Adrenal gland (tissue), 5 donors: ENCODE measurements at regions not wholly inside any gene's neighbourhood (a gene's known extent, or its start where the extent isn't known, plus 50 kb on each side); places are given as distances from the start of the nearest gene placed in this dataset.

ENCODE experiments used
- POLR2A ChIP-seq, 2 donors: fragments of 450-650 bp; IDR thresholded peaks; one replicate each; pipeline ENCODE4 v1.6.1; 2017; ENCODE audit warnings: antibody characterized with exemption in 2 of 2, mild to moderate bottlenecking in 2 of 2, moderate library complexity in 1 of 2
- TF ChIP-seq, protein P1 (sequence below), 6 experiments: fragments of 450-650 bp in 4 of 6; fragments of 200-600 bp in 2 of 6; sonication (generic) in 1 of 6; IDR thresholded peaks; 1 replicate in 5 of 6; 2 replicates in 1 of 6; pipeline versions ENCODE4 v1.5.1 to v1.8.0; 2016 to 2021; ENCODE audit warnings: antibody characterized with exemption in 6 of 6, mild to moderate bottlenecking in 2 of 6, moderate library complexity in 1 of 6
- donor health status: DM: no; HTN: no; CAD: no.

DNA sequence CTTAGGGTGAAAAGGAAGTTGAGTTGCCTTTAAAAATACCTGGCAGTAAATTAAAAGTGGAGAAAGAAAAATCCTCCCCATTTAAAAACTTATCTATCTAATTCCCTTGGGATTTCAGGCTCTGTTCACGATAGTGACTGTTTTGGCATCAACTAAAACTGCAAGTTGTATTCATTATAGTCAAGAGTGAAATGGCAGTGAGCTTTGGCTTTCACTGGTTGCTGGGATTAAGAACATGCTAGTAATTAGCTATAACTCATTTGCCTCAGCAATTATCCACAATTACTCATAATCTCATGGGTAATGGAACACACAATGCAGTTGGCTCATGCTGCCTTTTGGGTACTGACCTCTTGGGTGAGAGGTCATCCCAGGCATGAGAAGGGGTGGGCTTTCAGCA lies 250.1 kb downstream of the GAS1 start:
- TF ChIP-seq, protein P1, sequence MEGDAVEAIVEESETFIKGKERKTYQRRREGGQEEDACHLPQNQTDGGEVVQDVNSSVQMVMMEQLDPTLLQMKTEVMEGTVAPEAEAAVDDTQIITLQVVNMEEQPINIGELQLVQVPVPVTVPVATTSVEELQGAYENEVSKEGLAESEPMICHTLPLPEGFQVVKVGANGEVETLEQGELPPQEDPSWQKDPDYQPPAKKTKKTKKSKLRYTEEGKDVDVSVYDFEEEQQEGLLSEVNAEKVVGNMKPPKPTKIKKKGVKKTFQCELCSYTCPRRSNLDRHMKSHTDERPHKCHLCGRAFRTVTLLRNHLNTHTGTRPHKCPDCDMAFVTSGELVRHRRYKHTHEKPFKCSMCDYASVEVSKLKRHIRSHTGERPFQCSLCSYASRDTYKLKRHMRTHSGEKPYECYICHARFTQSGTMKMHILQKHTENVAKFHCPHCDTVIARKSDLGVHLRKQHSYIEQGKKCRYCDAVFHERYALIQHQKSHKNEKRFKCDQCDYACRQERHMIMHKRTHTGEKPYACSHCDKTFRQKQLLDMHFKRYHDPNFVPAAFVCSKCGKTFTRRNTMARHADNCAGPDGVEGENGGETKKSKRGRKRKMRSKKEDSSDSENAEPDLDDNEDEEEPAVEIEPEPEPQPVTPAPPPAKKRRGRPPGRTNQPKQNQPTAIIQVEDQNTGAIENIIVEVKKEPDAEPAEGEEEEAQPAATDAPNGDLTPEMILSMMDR (IDR thresholded peaks at IDR 0.05): no peak
- TF ChIP-seq POLR2A (IDR thresholded peaks at IDR 0.05): no peak
